Epidermal melanocyte (primary cell): ENCODE measurements at regions not wholly inside any gene's neighbourhood (a gene's known extent, or its start where the extent isn't known, plus 50 kb on each side); places are given as distances from the start of the nearest gene placed in this dataset.
"Not testable (repeated sequence)": the region's sequence is repeated elsewhere in the genome, so short reads cannot be mapped to it uniquely, and the experiment has no call there.

Experiments used
- DNase-seq: peaks from one replicate; pipeline ENCODE4 v3.0.0; 2011; ENCODE audit warnings: low spot score; ENCODE audit not compliant: insufficient read length

- DNase-seq, result no peak
Measured at GRCh38 chr3:162610261-162610660, 1113.7 kb downstream of the OTOL1 start.

GRCh38 chr3:162612991-162613390 lies 1116.4 kb downstream of the OTOL1 start:
- DNase-seq, result no peak

GRCh38 chr3:162626172-162626571 lies 1129.6 kb downstream of the OTOL1 start:
- DNase-seq, result no peak

GRCh38 chr3:162628531-162628930 lies 1131.9 kb downstream of the OTOL1 start:
- no peak for DNase-seq

- no peak for DNase-seq
Measured at GRCh38 chr3:162629372-162629771, 1132.8 kb downstream of the OTOL1 start.

- DNase-seq, result no peak
Measured at GRCh38 chr3:162632672-162633071, 1136.1 kb downstream of the OTOL1 start.

GRCh38 chr3:162640208-162640607 lies 1143.6 kb downstream of the OTOL1 start:
- not testable (repeated sequence) for DNase-seq

GRCh38 chr3:162641317-162641716 lies 1144.7 kb downstream of the OTOL1 start:
- DNase-seq, result no peak

- no peak for DNase-seq
Measured at GRCh38 chr3:162641907-162642306, 1145.3 kb downstream of the OTOL1 start.

GRCh38 chr3:162643245-162643644 lies 1146.6 kb downstream of the OTOL1 start:
- no peak for DNase-seq

- DNase-seq, result no peak
Measured at GRCh38 chr3:162647321-162647720, 1150.7 kb downstream of the OTOL1 start.

- no peak for DNase-seq
Measured at GRCh38 chr3:162658003-162658402, 1161.4 kb downstream of the OTOL1 start.

- DNase-seq, result no peak
Measured at GRCh38 chr3:162665684-162666391, 1169.2 kb downstream of the OTOL1 start.

- DNase-seq, result no peak
Measured at GRCh38 chr3:162666835-162667234, 1170.2 kb downstream of the OTOL1 start.

GRCh38 chr3:162670181-162670580 lies 1173.6 kb downstream of the OTOL1 start:
- no peak for DNase-seq

GRCh38 chr3:162677475-162677874 lies 1180.9 kb downstream of the OTOL1 start:
- DNase-seq, result no peak

- no peak for DNase-seq
Measured at GRCh38 chr3:162678941-162679340, 1182.3 kb downstream of the OTOL1 start.

GRCh38 chr3:162684260-162684659 lies 1187.7 kb downstream of the OTOL1 start:
- DNase-seq, result no peak

GRCh38 chr3:162699291-162699690 lies 1202.7 kb downstream of the OTOL1 start:
- no peak for DNase-seq

- no peak for DNase-seq
Measured at GRCh38 chr3:162701211-162701610, 1204.6 kb downstream of the OTOL1 start.

- DNase-seq, result no peak
Measured at GRCh38 chr3:162702768-162703385, 1206.3 kb downstream of the OTOL1 start.

GRCh38 chr3:162704238-162704637 lies 1207.6 kb downstream of the OTOL1 start:
- no peak for DNase-seq

- no peak for DNase-seq
Measured at GRCh38 chr3:162704799-162705385, 1208.3 kb downstream of the OTOL1 start.
